Skin epidermis (tissue), 12 donors: ENCODE measurements at regions not wholly inside any gene's neighbourhood (a gene's known extent, or its start where the extent isn't known, plus 50 kb on each side); places are given as distances from the start of the nearest gene placed in this dataset.
"Not testable (repeated sequence)": the region's sequence is repeated elsewhere in the genome, so short reads cannot be mapped to it uniquely, and the experiment has no call there.

ENCODE experiments used
- H3K27ac ChIP-seq, 21 experiments: fragments of 200-600 bp; sonication (generic) in 11 of 21; one replicate each; pipeline ENCODE4 v1.5.0; 2020; ENCODE audit warnings: mild to moderate bottlenecking in 3 of 21, inconsistent platforms in 2 of 21, moderate library complexity in 2 of 21
- H3K4me3 ChIP-seq, 7 experiments: fragments of 200-600 bp; sonication (generic) in 2 of 7; one replicate each; pipeline ENCODE4 v1.5.0; 2020; ENCODE audit warnings: inconsistent platforms in 2 of 7, mild to moderate bottlenecking in 2 of 7, moderate library complexity in 1 of 7

GRCh38 chr9:81373294-81373693 is 316.1 kb downstream of the TLE1 start:
- H3K4me3 ChIP-seq: no peak overlapping the region
- no peak overlapping the region for H3K27ac ChIP-seq

GRCh38 chr9:81372628-81373191 is 316.6 kb downstream of the TLE1 start:
- no peak overlapping the region for H3K27ac ChIP-seq

DNA sequence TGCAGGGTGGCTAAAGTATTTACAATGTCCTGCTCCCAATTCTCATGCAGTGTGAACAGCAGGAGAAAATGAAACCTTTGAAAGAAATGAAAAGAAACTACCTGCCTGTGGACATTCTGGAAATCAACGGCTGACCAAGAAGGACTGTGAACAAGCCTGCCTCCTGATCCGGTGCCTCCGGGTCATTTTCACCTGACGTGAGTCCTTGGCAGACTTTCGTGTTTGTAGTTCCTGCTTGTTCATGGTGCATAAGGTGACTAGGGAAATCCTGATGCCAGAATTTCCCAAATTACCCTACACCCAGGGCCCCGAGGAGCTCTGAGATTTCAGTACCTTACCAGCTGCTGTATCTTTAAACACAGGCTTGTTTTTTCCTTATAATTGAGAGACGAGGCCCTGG is 317.5 kb downstream of the TLE1 start:
- Histone ChIP-seq H3K4me3 (no peak overlapping the region), H3K27ac (no peak overlapping the region)

More at GRCh38 chr9:81372628-81373191, 316.6 kb downstream of the TLE1 start:
- H3K4me3 ChIP-seq: no peak overlapping the region

GRCh38 chr9:81370650-81371049 is 318.7 kb downstream of the TLE1 start:
- H3K4me3 ChIP-seq: no peak overlapping the region
- no peak overlapping the region for H3K27ac ChIP-seq

DNA sequence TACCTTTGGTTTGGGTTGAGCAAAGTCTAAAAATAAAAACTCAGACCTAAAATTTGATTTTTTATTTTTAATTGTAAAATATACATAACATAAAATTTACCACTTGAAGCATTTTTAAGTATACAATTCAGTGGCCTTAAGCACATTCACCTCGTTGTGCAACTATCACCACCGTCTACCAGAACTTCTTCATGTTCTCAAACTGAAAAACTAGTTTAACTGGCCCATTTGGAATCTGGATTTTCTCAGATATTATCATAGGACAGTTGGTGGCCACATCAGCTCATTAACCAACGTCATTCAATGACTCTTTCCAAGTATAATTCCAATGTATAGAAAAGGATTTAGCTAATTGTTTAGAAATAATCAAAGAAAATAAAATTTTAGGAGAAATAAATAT is 319.3 kb downstream of the TLE1 start:
- no peak overlapping the region for H3K4me3 ChIP-seq
- no peak overlapping the region for H3K27ac ChIP-seq

DNA sequence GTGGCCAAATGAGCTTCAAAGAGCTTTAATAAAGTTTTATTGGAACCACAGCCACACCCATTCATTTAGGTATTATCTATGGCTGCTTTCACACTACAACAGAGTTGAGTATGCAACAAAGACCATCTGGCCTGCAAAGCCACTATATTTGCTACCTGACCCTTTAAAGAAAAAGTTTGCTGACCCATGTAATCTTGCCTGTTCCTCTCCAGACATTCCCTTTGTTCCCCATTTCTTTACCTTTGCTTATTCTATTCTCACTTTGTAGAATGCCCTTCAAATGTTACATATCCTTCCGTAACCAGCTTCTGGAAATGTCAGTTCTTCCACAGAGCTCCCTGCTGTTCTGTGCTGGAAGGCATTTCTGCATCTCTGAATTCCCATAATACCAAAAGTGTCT is 320.2 kb downstream of the TLE1 start:
- H3K27ac ChIP-seq: no peak overlapping the region
- no peak overlapping the region for H3K4me3 ChIP-seq

DNA sequence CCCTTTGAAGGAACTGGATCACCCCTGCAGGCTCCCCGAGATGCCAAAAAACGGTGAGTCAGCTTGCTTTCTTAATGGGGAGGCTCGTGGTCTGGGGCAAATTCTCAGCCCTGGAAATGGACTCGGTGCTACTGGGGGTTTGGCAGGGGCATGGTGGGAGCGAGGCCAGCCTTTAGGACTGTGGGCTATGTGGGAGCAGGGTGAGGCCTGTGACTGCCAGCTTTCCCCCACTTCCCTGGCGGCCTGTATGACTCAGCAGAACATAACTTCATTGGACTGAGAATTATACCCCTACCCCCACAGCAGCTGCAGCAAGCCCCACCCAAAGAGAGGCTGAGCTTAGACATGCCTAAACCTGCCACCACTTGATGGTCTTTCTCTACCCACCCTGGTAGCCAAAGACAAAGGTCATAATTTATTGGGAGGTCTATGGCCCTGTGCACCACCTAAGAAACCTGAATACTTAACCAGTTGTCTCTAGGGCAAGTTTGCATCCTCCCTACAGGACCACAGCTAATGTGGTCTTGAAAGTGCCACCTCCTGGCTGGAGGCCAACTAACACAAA is 325.3 kb downstream of the TLE1 start:
- no peak overlapping the region for H3K4me3 ChIP-seq
- no peak overlapping the region for H3K27ac ChIP-seq

DNA sequence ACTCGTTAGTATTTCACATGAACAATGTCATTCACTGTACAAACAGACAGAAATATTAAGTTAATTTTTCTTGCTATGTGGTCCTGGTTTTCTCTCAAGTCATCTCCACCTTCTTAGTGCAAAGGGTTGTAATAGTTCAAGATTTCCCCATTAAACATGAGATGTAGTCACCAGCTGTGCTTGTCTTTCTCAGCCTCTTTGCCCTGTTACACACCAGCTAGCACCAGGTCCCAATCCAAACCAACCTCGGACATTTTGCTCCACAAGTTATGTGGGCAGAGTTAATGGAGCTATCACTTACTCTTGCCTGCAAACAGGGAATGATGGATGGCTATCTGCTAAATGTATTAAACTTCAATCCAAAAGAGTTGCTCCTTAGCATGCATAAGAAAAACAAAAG is 328.1 kb downstream of the TLE1 start:
- Histone ChIP-seq H3K4me3 (no peak overlapping the region), H3K27ac (no peak overlapping the region)

DNA sequence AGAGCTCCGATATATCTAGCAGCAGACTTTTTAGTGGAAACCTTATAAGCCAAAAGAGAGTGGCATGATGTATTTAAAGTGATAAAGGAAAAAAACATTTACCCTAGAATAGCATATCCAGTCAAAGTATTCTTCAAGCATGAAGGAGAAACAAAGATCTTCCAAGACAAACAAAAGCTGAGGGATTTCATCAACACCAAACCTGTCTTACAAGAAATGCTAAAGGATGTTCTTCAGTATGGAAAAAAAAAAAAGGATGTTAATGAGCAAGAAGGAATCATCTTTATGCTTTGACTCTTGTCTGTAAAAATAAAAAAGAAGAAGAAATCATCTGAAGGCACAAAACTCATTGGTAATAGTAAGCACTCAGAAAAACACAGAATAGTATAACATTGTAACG is 338.2 kb downstream of the TLE1 start:
- Histone ChIP-seq H3K4me3 (no peak overlapping the region), H3K27ac (no peak overlapping the region)

DNA sequence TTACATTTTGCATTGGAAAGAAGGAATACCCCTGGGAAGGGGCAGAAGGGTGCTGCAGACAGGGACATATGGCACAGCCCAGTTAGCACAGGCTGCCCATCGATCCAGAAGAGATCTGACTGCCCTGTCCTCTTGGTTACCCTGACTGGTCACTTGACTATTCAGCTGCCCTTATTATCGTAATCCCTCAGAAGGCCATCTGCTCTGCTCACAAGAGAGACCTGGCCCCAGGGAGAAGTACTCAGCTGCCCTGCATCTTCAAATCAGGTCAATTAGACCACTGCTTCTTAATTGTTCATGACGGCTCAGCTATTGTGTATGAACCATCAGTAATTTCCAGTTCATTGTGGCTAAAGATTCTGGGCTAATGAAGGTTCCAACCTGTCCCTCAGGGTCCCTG is 345.0 kb downstream of the TLE1 start:
- Histone ChIP-seq H3K27ac (no peak overlapping the region), H3K4me3 (no peak overlapping the region)

GRCh38 chr9:81335879-81336421 is 353.4 kb downstream of the TLE1 start:
- no peak overlapping the region for H3K4me3 ChIP-seq
- H3K27ac ChIP-seq: no peak overlapping the region

- no peak overlapping the region for H3K27ac ChIP-seq
- no peak overlapping the region for H3K4me3 ChIP-seq
Measured at GRCh38 chr9:81321551-81321950, 367.8 kb downstream of the TLE1 start.

- Histone ChIP-seq H3K4me3 (no peak overlapping the region), H3K27ac (no peak overlapping the region)
Measured at GRCh38 chr9:81320909-81321482, 368.4 kb downstream of the TLE1 start.

GRCh38 chr9:81318571-81318970 is 370.8 kb downstream of the TLE1 start:
- Histone ChIP-seq H3K4me3 (no peak overlapping the region), H3K27ac (no peak overlapping the region)

DNA sequence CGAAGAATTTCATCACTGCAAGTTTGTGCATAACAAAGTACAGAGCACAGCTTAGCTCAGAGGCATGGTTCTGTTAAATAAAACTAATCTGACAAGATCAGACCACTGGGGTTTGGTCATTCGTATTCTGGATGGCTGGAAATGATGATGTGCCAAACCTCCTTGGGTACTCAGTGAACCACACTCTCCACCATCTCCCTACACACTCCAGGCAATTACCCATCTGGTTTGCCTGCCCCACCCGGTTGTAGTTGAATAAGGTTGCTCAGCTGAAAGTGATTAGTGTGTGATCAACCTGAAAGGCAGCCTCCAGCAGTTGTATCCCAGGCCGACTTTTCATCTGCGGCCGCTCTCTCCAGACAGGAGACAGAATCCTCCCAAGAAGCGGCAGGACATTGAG is 371.4 kb downstream of the TLE1 start:
- H3K27ac ChIP-seq: no peak overlapping the region

DNA sequence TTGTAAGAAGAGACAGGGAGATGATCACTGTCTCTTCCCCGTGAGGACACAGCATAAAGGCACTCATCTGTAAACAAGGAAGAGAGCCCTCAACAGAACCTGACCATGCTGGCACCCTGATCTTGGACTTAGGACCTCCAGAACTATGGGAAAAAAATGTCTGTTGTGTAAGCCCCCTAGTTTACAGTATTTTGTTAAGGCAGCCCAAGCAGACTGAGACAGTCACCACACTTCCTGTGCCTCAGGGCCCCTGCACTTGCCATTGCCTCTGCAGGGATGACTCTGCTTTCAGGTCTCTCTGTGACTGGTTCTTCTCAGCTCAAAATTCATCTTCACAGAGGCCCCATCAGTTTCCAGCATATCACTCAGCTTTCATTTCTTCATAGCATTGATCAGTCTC is 372.1 kb downstream of the TLE1 start:
- no peak overlapping the region for H3K27ac ChIP-seq
- no peak overlapping the region for H3K4me3 ChIP-seq

More for the DNA sequence above, 371.4 kb downstream of the TLE1 start:
- no peak overlapping the region for H3K4me3 ChIP-seq

- Histone ChIP-seq H3K27ac (no peak overlapping the region), H3K4me3 (no peak overlapping the region)
Measured at GRCh38 chr9:81314490-81314889, 374.9 kb downstream of the TLE1 start.

DNA sequence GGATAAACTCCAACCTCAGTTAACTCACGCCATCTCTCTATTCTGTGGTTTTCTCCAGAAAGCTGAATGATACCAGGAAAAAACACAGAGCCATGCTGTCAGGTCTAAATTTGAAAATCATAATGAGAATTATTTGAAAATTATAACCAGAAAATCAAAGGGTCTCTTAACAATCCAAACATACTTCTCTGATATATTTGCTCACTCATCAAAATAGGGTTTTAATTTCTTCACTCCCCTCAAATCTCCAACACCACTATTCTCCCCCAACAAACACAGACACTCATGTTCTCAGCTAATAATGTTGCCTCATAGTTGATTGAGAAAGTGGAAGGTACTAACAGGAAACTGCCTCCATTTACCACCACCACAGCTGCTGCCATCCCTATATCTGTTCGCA is 375.5 kb downstream of the TLE1 start:
- H3K4me3 ChIP-seq: no peak overlapping the region
- H3K27ac ChIP-seq: no peak overlapping the region

DNA sequence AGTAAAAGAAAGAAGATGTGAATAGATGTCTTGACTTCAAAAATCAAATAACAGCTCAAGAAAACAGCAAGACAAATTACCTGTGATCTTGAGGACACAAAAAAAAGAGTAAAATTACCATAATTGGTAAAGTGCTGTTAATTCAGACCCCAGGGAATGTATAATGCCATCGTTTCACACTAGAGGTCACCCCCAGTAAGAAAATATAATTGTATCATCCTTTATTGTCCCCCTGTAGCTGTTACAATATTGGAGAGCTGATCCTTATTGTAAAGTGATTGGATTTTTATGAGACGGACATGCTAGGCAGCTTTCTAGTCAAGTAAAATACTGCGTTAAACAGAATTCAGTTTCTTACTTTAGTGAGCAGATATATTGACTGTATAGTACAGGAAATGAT is 377.0 kb downstream of the TLE1 start:
- Histone ChIP-seq H3K4me3 (no peak overlapping the region), H3K27ac (no peak overlapping the region)

GRCh38 chr9:81308404-81308803 is 380.9 kb downstream of the TLE1 start:
- no peak overlapping the region for H3K4me3 ChIP-seq
- no peak overlapping the region for H3K27ac ChIP-seq

DNA sequence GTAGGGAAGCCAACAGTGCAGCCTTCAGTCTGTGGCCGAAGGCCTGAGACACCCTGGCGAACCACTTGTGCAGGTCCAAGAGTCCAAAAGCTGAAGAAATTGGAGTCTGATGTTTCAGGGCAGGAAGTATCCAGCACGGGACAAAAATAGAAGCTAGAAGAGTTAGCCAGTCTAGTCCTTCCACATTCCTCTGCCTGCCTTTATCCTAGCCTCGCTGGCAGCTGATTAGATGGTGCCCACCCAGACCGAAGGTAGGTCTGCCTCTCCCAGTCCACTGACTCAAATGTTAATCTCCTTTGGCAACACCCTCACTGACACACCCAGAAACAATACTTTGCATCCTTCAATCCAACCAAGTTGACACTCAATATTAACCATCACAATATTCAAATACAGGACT is 381.6 kb downstream of the TLE1 start:
- not testable (repeated sequence) for H3K27ac ChIP-seq, H3K4me3 ChIP-seq
